Gastrocnemius medialis (tissue), 4 donors: ENCODE measurements at regions not wholly inside any gene's neighbourhood (a gene's known extent, or its start where the extent isn't known, plus 50 kb on each side); places are given as distances from the start of the nearest gene placed in this dataset.

ENCODE experiments used
- POLR2A ChIP-seq, 2 donors: fragments of 450-650 bp; IDR thresholded peaks; one replicate each; pipeline ENCODE4 v1.6.1; 2017; ENCODE audit warnings: antibody characterized with exemption in 2 of 2, mild to moderate bottlenecking in 2 of 2, moderate library complexity in 2 of 2
- TF ChIP-seq, protein P1 (sequence below), 5 experiments: fragments of 450-650 bp in 3 of 5; fragments of 200-600 bp in 2 of 5; sonication (generic) in 2 of 5; IDR thresholded peaks in 4 of 5; conservative IDR thresholded peaks in 1 of 5; 1 replicate in 4 of 5; 2 replicates in 1 of 5; pipeline ENCODE4 v1.5.1; 2016 to 2019; ENCODE audit warnings: antibody characterized with exemption in 5 of 5, mild to moderate bottlenecking in 3 of 5, moderate library complexity in 3 of 5

DNA sequence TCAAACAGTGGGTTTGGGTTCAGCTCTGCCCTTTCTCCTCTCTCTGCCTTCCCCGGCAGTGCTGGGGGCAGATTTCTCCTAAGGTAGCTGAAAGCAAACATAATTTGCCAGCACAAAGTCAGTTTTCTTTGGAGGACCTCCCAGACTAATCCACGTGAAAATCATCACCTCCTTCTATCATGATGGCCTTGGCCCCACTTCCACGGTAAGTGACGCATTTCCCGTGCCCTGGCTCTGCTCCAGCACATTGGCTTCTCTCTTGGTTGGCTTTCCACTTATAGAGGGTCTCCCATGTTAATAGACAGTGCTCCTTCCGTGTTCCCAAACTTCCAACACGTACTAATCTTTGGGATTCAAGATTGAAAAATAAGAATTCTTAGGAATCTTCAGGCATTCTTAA, 74.1 kb upstream of the TRIO start:
- TF ChIP-seq, protein P1, sequence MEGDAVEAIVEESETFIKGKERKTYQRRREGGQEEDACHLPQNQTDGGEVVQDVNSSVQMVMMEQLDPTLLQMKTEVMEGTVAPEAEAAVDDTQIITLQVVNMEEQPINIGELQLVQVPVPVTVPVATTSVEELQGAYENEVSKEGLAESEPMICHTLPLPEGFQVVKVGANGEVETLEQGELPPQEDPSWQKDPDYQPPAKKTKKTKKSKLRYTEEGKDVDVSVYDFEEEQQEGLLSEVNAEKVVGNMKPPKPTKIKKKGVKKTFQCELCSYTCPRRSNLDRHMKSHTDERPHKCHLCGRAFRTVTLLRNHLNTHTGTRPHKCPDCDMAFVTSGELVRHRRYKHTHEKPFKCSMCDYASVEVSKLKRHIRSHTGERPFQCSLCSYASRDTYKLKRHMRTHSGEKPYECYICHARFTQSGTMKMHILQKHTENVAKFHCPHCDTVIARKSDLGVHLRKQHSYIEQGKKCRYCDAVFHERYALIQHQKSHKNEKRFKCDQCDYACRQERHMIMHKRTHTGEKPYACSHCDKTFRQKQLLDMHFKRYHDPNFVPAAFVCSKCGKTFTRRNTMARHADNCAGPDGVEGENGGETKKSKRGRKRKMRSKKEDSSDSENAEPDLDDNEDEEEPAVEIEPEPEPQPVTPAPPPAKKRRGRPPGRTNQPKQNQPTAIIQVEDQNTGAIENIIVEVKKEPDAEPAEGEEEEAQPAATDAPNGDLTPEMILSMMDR (IDR thresholded peaks at IDR 0.05 in 4 of 5, conservative IDR thresholded peaks at IDR 0.05 in 1 of 5), result no peak
- no peak for TF ChIP-seq POLR2A (IDR thresholded peaks at IDR 0.05)
